PFSK-1 (cell line): ENCODE measurements at regions not wholly inside any gene's neighbourhood (a gene's known extent, or its start where the extent isn't known, plus 50 kb on each side); places are given as distances from the start of the nearest gene placed in this dataset.

ENCODE experiments used
- FOXP2 ChIP-seq: optimal IDR thresholded peaks from 2 replicates; pipeline ENCODE3; 2011; ENCODE audit warnings: borderline replicate concordance, control low read depth, inconsistent platforms; ENCODE audit not compliant: insufficient read depth; ENCODE audit errors: extremely low read length, extremely low read depth
- POLR2AphosphoS5 ChIP-seq: IDR thresholded peaks from 2 replicates; pipeline ENCODE4 v1.6.1; 2012; ENCODE audit warnings: low read depth, mild to moderate bottlenecking, control low read depth, low read length, moderate library complexity
- SIN3A ChIP-seq: IDR thresholded peaks from 2 replicates; pipeline ENCODE4 v1.6.1; 2012; ENCODE audit warnings: mild to moderate bottlenecking, low read length, moderate library complexity, borderline replicate concordance; ENCODE audit not compliant: insufficient read depth
- TAF1 ChIP-seq: IDR thresholded peaks from 2 replicates; pipeline ENCODE4 v1.6.1; 2012; ENCODE audit warnings: low read length, control low read depth, borderline replicate concordance; ENCODE audit not compliant: insufficient read depth
- TF ChIP-seq, protein P1 (sequence below), 2 experiments: IDR thresholded peaks; 2 replicates each; pipeline versions ENCODE4 v1.6.1 to v1.8.0; 2011 to 2012; ENCODE audit warnings: low read depth in 2 of 2, low read length in 2 of 2, control low read depth in 1 of 2, inconsistent platforms in 1 of 2, mild to moderate bottlenecking in 1 of 2, moderate library complexity in 1 of 2; ENCODE audit not compliant: insufficient read depth in 1 of 2

DNA sequence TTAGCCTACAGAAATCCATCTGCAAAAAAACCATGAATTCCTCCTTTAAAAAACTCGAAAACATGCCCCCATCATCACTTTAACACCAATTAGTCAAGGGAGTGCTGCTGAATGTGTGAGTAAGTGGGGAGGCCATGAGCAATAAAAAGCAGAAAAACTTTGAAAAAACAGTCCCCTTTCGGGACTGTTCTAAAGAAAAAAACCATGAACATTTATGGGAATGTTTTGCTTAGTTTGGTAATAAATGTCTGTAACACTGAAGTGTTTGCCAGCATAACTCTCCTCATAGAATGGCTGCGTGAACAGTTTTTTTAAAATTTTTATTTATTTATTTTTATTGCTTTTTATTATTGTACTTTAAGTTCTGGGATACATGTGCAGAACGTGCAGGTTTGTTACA is 99.4 kb upstream of the TARS1 start:
- TF ChIP-seq SIN3A: no peak
- no peak for TF ChIP-seq FOXP2
- no peak for TF ChIP-seq POLR2AphosphoS5
- TF ChIP-seq, protein P1, sequence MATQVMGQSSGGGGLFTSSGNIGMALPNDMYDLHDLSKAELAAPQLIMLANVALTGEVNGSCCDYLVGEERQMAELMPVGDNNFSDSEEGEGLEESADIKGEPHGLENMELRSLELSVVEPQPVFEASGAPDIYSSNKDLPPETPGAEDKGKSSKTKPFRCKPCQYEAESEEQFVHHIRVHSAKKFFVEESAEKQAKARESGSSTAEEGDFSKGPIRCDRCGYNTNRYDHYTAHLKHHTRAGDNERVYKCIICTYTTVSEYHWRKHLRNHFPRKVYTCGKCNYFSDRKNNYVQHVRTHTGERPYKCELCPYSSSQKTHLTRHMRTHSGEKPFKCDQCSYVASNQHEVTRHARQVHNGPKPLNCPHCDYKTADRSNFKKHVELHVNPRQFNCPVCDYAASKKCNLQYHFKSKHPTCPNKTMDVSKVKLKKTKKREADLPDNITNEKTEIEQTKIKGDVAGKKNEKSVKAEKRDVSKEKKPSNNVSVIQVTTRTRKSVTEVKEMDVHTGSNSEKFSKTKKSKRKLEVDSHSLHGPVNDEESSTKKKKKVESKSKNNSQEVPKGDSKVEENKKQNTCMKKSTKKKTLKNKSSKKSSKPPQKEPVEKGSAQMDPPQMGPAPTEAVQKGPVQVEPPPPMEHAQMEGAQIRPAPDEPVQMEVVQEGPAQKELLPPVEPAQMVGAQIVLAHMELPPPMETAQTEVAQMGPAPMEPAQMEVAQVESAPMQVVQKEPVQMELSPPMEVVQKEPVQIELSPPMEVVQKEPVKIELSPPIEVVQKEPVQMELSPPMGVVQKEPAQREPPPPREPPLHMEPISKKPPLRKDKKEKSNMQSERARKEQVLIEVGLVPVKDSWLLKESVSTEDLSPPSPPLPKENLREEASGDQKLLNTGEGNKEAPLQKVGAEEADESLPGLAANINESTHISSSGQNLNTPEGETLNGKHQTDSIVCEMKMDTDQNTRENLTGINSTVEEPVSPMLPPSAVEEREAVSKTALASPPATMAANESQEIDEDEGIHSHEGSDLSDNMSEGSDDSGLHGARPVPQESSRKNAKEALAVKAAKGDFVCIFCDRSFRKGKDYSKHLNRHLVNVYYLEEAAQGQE (IDR thresholded peaks at IDR 0.05; ENCODE audit: insufficient read depth in 1 of 2, low read depth in 2 of 2, low read length in 2 of 2): no peak
- no peak for TF ChIP-seq TAF1

DNA sequence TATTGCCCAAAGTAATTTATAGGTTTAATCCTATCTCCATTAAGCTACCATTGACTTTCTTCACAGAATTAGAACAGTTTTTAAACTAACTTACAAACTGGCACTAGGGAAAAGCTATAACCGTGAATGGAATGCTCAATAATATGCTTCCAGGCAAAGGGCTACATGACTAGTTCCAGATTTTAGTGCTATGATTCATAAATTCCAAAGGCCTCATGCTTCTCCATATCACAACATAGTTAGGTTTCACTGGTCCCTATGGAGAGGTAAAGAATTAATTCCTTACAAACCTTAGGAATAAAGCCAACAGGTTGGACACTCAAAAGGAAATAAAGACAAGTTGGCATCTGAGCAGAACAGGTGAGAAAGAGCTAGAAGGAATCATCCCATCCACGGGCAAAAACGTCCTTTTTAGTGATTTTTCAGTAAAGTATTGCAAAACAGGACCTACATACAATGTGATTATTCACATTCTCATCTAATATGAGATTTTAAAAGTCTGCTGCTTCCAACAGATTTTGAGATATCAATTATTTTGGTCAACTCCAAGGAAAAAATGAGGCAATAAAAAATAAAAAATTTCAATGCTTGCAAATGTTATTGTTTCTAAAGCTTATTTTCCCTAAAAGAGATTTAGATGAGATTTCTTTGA is 97.0 kb upstream of the TARS1 start:
- TF ChIP-seq, protein P1 (IDR thresholded peaks at IDR 0.05; ENCODE audit: insufficient read depth in 1 of 2, low read depth in 2 of 2, low read length in 2 of 2): no peak
- TF ChIP-seq POLR2AphosphoS5 (no peak), FOXP2 (no peak), SIN3A (no peak), TAF1 (no peak)

DNA sequence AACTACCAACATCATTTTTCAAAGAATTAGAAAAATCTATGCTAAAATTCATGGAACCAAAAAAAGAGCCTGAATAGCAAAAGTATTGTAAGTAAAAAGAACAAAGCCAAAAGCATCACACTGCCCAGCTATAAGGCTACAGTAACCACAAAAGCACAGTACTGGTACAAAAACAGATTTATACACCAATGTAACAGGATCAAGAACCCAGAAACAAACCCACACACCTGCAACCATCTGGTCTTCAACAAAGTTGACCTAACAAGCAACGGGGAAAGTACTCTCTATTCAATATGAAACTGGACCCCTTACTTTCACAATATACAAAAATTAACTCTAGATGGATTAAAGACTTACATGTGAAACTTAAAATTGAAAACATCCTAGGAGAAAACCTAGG is 94.2 kb upstream of the TARS1 start:
- TF ChIP-seq, protein P1 (IDR thresholded peaks at IDR 0.05; ENCODE audit: insufficient read depth in 1 of 2, low read depth in 2 of 2, low read length in 2 of 2): no peak
- TF ChIP-seq TAF1: no peak
- no peak for TF ChIP-seq FOXP2
- no peak for TF ChIP-seq POLR2AphosphoS5
- no peak for TF ChIP-seq SIN3A

DNA sequence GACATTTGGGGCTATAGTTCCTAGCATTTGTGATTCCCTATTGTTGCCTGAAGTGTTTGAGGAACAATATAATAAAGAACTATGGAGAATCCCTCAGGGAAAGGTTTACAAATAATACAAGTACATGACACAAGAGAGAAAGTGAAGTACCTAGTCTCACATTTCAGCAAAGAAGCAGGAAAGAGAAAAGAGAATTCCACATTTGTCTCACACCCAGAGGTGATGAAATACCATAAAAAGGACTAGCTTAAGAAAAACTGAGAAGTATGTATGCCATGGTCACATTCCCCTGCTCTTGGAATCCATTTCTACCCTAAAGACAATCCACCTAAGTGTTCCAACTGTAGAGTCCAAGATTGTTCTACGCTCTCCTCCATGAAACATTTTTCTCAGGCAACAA is 79.0 kb upstream of the TARS1 start:
- TF ChIP-seq, protein P1 (IDR thresholded peaks at IDR 0.05; ENCODE audit: insufficient read depth in 1 of 2, low read depth in 2 of 2, low read length in 2 of 2): no peak
- TF ChIP-seq TAF1 (no peak), FOXP2 (no peak), SIN3A (no peak), POLR2AphosphoS5 (no peak)

DNA sequence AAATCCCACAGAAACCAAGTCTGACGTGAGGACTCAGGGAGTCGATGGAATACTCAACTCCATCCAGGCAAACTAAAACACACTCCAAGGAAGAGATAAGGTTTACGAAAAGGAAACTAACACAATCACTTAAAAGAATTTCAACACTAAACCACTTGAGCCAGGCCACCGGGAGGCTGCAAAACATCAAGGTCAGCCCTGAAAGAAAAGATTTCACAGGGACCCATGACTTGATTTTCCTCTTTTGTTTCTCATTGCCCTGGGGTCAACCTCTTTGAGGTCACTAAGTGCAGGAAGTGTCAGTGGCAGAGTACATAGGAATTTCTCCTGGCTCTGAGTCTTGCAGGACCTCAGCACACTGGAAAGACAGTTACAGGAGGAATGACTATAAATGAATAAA is 77.8 kb upstream of the TARS1 start:
- TF ChIP-seq FOXP2: no peak
